ENCODE measurements at regions not wholly inside any gene's neighbourhood (a gene's known extent, or its start where the extent isn't known, plus 50 kb on each side); places are given as distances from the start of the nearest gene placed in this dataset.

DNA sequence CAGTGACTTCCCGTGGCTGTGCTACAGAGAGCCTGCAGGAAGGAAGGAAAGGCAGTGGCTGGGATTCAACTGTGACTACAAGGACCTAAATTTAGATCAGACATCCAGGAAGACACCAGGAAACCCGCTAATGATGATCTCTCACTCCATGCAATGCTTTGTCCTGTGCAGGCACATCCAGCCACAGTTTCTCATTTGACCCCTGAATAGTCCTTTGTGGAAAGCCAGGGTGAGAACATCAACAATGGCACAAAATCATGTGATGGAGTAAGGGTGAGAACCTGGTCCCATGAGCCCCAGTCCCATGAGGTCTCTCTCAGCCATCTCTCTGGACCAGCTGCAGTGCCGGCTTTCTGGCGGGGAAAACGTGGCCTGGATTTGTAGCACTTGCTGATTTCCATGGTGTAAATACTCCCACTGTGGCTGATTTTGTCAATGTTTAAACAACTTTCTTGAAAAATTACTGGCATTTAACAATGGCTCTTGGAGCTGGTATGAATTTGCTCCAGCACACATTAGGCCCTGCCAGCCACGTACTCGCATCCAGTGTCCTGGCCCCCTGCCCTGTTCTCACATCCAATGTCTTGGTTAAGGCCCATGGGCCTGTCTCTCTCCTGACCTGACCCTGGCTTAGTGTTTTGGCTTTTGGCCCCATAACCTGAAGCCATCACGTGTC lies 159.0 kb upstream of the HAAO start:
- no peak for DNase-seq (ENCODE audit: insufficient read length, low spot score)
- no peak for FAIRE-seq
- no peak for TF ChIP-seq POLR2AphosphoS5 (IDR thresholded peaks at IDR 0.05; ENCODE audit: low read depth, low read length)
- no peak for TF ChIP-seq SPI1 (IDR thresholded peaks at IDR 0.05; ENCODE audit: low read depth, low read length)
- TF ChIP-seq TAF1 (IDR thresholded peaks at IDR 0.05; ENCODE audit: low read depth, low read length): no peak
- no peak for TF ChIP-seq POU2F2 (IDR thresholded peaks at IDR 0.05; ENCODE audit: low read depth, low read length)

DNA sequence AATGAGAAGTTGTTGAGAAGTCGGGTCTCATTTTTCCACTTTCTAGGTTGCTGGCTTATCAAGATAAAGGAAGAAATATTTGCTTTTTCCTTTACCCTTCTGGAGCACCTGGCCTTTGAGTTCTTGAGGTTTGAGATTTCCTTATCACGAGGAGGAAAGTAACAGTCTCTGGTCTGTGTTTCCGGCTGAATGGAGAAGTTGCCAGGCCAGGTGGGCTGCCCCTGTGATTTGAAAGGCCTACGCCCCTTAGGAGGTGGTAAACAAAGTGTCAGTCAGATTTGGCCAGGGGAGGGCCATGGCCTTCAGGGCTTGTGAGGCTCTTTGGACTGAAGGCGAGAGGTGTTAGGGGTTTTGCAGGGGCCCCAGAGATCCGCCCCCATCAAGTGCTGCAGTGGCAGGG lies 156.7 kb upstream of the HAAO start:
- TF ChIP-seq POLR2A (IDR thresholded peaks at IDR 0.05; ENCODE audit: low read depth, low read length): no peak
- TF ChIP-seq POU2F2 (IDR thresholded peaks at IDR 0.05; ENCODE audit: low read depth, low read length): no peak
- no peak for TF ChIP-seq PAX5 (IDR thresholded peaks at IDR 0.05; ENCODE audit: insufficient read depth, low read length, severe bottlenecking)
- no peak for TF ChIP-seq TAF1 (IDR thresholded peaks at IDR 0.05; ENCODE audit: low read depth, low read length)
- no peak for TF ChIP-seq SPI1 (IDR thresholded peaks at IDR 0.05; ENCODE audit: low read depth, low read length)
- no peak for TF ChIP-seq POLR2AphosphoS5 (IDR thresholded peaks at IDR 0.05; ENCODE audit: low read depth, low read length)
- no peak for FAIRE-seq
- DNase-seq (ENCODE audit: insufficient read length, low spot score): no peak

DNA sequence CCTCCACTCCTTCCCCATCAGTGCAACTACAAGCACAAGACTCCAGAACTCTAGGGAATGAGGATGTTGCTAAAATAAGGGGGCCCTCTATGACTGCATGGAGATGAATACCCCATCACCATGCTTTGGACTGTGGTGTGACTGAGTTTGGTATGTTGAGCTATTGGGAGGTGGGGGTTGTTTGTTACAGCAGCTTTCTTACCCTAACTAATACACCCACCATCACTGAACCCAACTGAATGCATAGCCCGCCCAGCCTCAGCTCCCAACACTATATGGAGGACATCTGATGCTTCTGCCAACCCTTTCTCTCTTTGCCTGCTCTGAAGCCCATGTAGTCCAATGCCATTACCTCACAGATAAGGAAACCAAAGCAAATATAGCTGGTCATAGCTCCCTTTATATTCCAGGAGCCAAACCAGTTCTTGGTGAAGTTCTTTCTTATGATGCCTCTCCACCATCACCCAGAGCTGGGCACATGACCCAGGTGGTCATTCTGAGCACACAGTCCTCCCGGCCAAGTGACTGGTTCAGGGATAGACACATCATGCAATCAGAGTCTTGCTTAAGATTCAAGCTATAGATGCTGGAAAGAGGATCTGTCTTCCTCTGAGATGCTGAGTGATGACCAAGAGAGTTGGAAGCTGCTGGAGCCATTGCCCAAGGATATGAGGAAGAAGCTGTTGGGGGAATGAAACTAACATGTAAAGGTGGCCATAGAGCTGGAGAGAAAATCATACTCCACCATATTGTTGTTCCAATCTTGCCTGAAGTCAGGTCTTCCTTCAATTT lies 155.6 kb upstream of the HAAO start:
- DNase-seq (ENCODE audit: insufficient read length, low spot score) (no peak), FAIRE-seq (no peak)
- no peak for TF ChIP-seq TAF1 (IDR thresholded peaks at IDR 0.05; ENCODE audit: low read depth, low read length)

DNA sequence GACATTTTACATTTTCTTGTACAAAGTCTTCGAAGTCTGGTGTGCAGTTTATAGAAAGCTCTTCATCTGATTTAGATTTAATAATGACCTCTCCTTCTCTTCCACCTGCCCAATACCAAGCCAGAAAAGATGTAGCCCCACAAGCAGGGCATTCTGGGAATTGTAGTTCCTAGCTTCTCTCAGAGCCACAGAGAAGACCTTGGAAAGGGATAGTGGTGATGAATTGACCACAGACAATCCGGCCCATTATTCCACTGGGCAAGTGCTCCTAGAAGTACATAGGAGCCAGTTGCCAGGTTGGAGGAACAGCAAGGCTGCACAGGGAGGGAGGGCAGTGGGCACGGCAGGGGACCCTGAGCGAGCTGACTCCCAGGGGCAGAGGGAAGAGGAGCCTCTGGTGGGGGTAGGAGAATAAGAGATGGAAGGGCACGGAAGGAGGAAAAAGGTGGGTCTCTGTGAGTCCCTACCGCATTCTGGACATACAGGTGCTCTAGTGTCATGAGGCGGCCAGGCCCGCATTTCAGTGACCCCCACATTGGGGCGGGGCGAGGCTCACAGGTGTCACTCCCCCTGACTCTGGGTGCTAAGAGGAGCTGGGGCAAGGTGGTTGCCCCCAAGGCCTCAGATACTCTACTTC lies 152.5 kb upstream of the HAAO start:
- no peak for FAIRE-seq
- TF ChIP-seq SPI1 (IDR thresholded peaks at IDR 0.05; ENCODE audit: low read depth, low read length): no peak
- no peak for TF ChIP-seq POLR2A (IDR thresholded peaks at IDR 0.05; ENCODE audit: low read depth, low read length)
- no peak for TF ChIP-seq POU2F2 (IDR thresholded peaks at IDR 0.05; ENCODE audit: low read depth, low read length)
- TF ChIP-seq POLR2AphosphoS5 (IDR thresholded peaks at IDR 0.05; ENCODE audit: low read depth, low read length): no peak
- no peak for TF ChIP-seq PAX5 (IDR thresholded peaks at IDR 0.05; ENCODE audit: insufficient read depth, low read length, severe bottlenecking)
- no peak for TF ChIP-seq TAF1 (IDR thresholded peaks at IDR 0.05; ENCODE audit: low read depth, low read length)
- no peak for DNase-seq (ENCODE audit: insufficient read length, low spot score)

DNA sequence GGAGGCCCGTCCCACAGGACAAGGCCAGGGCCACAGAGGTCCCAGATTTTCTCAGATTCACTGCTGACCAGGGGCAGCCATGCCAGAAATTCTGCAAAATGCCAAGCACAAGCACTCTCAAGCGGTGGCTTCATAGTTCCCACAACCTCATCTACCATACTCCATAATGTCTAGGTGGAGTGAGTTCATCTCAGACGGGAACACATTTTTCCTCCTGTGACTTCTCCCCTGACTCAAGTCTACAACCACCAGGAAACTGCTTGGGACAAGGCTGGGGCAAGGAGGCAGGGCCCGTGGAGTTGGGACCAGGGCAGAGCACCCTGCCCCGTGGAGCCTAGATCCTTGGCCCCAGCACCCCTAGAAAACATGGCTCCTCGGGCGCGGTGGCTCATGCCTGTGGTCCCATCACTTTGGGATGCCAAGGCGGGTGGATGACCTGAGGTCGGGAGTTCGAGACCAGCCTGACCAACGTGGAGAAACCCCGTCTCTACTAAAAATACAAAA lies 150.7 kb upstream of the HAAO start:
- FAIRE-seq (no peak), DNase-seq (ENCODE audit: insufficient read length, low spot score) (no peak)
- TF ChIP-seq PAX5 (IDR thresholded peaks at IDR 0.05; ENCODE audit: insufficient read depth, low read length, severe bottlenecking) (no peak), POLR2AphosphoS5 (IDR thresholded peaks at IDR 0.05; ENCODE audit: low read depth, low read length) (no peak), TAF1 (IDR thresholded peaks at IDR 0.05; ENCODE audit: low read depth, low read length) (no peak), POLR2A (IDR thresholded peaks at IDR 0.05; ENCODE audit: low read depth, low read length) (no peak), SPI1 (IDR thresholded peaks at IDR 0.05; ENCODE audit: low read depth, low read length) (no peak), POU2F2 (IDR thresholded peaks at IDR 0.05; ENCODE audit: low read depth, low read length) (no peak)

DNA sequence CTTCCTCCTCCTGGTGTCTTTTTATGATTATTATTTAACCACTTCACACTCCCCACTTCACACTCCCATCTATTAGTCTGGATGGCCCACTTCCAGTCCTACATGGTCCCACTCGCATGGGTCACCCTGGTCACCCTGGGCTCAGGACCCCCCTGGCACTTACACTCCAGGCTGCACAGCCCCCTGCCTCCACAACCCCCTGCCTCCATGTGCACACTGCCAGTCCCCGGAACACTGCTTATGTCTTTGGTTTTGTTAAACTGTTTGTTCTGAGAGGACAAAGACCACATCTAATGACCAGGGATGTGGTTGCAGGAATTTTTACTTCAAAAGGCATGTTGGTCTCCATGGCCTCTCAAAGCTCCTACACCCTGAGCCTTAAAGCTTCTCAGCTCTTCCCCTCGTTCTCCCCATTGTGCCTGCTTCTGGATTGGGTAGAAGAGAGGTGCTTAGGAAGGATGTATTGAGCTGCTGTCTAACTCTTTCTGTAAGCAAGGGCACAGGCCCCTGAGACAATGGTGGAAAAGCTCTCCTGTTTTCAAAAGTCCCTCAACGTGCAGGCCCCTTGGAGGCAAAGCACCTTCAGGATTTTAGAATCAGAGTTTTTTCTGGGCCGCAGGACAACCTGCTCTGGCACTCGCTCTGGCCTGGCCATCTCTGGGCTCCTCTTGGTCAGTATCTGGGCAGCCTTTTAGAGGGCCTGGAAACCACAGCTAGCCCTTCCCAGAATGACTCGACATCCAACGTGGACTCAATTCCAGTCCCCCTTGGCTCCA lies 150.0 kb upstream of the HAAO start:
- no peak for FAIRE-seq
- no peak for DNase-seq (ENCODE audit: insufficient read length, low spot score)
- TF ChIP-seq PAX5 (IDR thresholded peaks at IDR 0.05; ENCODE audit: insufficient read depth, low read length, severe bottlenecking): no peak
- no peak for TF ChIP-seq SPI1 (IDR thresholded peaks at IDR 0.05; ENCODE audit: low read depth, low read length)
- TF ChIP-seq TAF1 (IDR thresholded peaks at IDR 0.05; ENCODE audit: low read depth, low read length): no peak
- no peak for TF ChIP-seq POU2F2 (IDR thresholded peaks at IDR 0.05; ENCODE audit: low read depth, low read length)
- no peak for TF ChIP-seq POLR2AphosphoS5 (IDR thresholded peaks at IDR 0.05; ENCODE audit: low read depth, low read length)
- no peak for TF ChIP-seq POLR2A (IDR thresholded peaks at IDR 0.05; ENCODE audit: low read depth, low read length)

DNA sequence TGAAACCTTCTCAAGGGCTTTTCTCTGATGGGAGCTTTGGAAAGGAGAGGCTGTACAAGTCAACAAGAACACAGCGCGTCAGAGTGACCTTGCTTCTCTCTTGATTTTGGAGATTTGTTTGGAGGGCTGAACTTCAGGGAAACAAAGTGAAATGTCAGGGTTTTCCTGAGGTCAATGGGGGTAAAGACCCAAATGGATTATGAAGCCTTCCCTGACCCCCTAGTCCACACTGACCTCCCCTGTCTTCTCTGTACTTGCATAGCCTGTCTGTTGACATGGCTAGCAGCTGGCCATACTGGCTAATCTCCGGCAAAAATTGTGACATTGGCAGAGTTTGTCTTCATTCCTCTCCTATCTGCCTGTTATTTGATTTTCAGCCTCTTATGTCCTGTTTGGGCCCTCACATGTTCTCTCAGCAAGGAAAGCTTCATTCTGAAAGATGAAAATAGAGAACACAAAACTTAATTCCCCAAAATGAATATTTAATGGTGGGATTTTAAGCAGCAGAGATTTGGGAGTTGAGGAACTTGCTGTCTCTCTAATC lies 149.3 kb upstream of the HAAO start:
- DNase-seq (ENCODE audit: insufficient read length, low spot score) (no peak), FAIRE-seq (no peak)
- TF ChIP-seq TAF1 (IDR thresholded peaks at IDR 0.05; ENCODE audit: low read depth, low read length): no peak
- TF ChIP-seq POLR2AphosphoS5 (IDR thresholded peaks at IDR 0.05; ENCODE audit: low read depth, low read length): no peak
- TF ChIP-seq POU2F2 (IDR thresholded peaks at IDR 0.05; ENCODE audit: low read depth, low read length): no peak
- no peak for TF ChIP-seq PAX5 (IDR thresholded peaks at IDR 0.05; ENCODE audit: insufficient read depth, low read length, severe bottlenecking)

DNA sequence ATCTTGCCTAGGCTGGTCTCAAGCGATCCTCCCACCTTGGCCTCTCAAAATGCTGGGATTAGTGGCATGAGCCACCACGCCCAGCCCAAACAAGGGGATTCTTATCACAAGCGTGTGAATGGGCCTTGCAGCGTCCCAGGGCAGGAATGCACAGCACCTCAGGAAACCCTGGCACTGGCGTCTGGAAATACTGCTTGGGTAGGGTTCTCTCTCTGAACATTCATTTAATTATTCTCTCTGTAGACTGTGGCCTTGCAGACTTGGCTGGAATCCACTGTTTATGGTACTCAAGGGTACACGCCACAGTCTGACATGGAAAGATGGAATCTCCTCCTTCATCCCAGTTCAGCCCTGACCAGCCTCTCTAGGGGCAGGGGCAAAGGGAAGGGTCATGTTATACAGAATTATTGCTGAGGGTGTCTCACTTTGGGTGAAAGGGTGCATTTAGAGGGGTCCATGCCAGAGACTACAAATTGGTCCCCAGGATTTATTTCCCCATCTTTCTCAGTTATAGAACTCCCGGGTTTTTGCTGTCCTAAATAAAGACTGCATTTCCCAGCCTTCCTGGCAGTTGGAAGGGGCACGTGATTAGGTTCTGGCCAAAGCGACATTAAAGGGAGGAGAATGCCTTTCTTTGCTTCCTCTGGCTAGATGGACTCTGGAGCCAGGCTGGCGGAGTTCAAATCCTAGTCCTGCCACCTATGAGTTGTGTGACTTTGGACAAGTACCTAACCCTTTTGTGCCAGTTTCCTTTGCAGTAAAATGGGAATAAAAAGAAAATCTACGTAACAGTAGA lies 147.2 kb upstream of the HAAO start:
- no peak for FAIRE-seq
- no peak for DNase-seq (ENCODE audit: insufficient read length, low spot score)
- TF ChIP-seq POLR2A (IDR thresholded peaks at IDR 0.05; ENCODE audit: low read depth, low read length) (no peak), PAX5 (IDR thresholded peaks at IDR 0.05; ENCODE audit: insufficient read depth, low read length, severe bottlenecking) (no peak), POLR2AphosphoS5 (IDR thresholded peaks at IDR 0.05; ENCODE audit: low read depth, low read length) (no peak), POU2F2 (IDR thresholded peaks at IDR 0.05; ENCODE audit: low read depth, low read length) (no peak), SPI1 (IDR thresholded peaks at IDR 0.05; ENCODE audit: low read depth, low read length) (no peak), TAF1 (IDR thresholded peaks at IDR 0.05; ENCODE audit: low read depth, low read length) (no peak)
